H1 (cell line): ENCODE measurements at regions not wholly inside any gene's neighbourhood (a gene's known extent, or its start where the extent isn't known, plus 50 kb on each side); places are given as distances from the start of the nearest gene placed in this dataset.

Experiments used
- CTCF ChIP-seq, 3 experiments: IDR thresholded peaks; 1 replicate in 2 of 3; 2 replicates in 1 of 3; pipeline versions ENCODE4 v1.5.1 to v1.6.1; 2011; ENCODE audit warnings: low read length in 3 of 3, mild to moderate bottlenecking in 3 of 3, inconsistent platforms in 2 of 3, low read depth in 1 of 3, moderate library complexity in 1 of 3; ENCODE audit not compliant: insufficient read depth in 1 of 3; ENCODE audit errors: control extremely low read depth in 1 of 3
- KDM5A ChIP-seq: fragments of 200-600 bp; IDR thresholded peaks from 2 replicates; pipeline ENCODE4 v1.7.1; 2012; ENCODE audit warnings: mild to moderate bottlenecking, low read length, inconsistent platforms, mixed read lengths
- NANOG ChIP-seq: IDR thresholded peaks from 2 replicates; pipeline ENCODE4 v1.6.1; 2011; ENCODE audit warnings: low read length, low read depth, mild to moderate bottlenecking, inconsistent platforms; ENCODE audit not compliant: insufficient read depth, poor library complexity, severe bottlenecking

DNA sequence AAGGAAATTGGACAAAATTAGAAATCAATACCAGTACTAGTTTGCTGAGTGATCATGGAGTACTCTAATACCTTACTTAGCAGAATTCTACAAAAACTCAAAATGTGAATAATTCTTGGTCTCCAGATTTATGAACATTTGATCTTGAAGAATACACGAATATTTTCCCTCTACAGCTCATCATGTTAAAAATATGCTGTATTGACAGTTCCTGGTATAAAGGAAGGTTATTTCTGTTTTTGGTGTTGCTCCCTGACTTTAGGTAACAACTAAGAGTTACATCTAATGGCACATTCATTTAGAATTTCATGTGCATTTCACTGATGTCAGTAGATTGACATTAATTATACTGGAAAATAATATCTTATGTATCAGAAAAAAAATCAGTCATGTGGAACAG is 479.2 kb upstream of the PKDCC start (continued):
- TF ChIP-seq CTCF (IDR thresholded peaks at IDR 0.05; ENCODE audit: control extremely low read depth in 1 of 3, insufficient read depth in 1 of 3, low read depth in 1 of 3, low read length in 3 of 3) (no peak), NANOG (no peak), KDM5A (no peak)
